ENCODE measurements at regions not wholly inside any gene's neighbourhood (a gene's known extent, or its start where the extent isn't known, plus 50 kb on each side); places are given as distances from the start of the nearest gene placed in this dataset.
A peak's percentile ranks its signal among the peaks of the same experiment; 100 is the strongest.
"Not testable (repeated sequence)": the region's sequence is repeated elsewhere in the genome, so short reads cannot be mapped to it uniquely, and the experiment has no call there.

DNA sequence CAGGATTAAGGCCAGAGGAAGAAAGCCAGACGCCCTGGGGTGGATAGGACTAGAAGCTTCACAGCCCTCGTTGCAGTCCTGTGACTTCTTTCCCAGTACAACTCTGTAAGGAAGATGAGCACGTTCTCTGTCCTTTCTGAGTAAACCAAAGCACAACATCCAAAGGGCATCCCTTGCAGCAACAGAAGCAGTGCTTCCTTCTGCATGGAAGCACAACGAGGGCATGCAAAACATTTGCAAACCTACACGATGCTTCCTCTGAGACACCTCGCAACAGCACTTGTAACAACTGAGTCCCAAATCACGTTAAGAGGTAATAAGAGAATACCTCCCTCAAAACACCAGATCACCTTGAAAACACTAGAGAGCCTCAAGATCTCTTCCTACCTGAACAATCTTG lies 335.7 kb upstream of the RASGEF1B start:
- peak; percentile 7 for DNase-seq

DNA sequence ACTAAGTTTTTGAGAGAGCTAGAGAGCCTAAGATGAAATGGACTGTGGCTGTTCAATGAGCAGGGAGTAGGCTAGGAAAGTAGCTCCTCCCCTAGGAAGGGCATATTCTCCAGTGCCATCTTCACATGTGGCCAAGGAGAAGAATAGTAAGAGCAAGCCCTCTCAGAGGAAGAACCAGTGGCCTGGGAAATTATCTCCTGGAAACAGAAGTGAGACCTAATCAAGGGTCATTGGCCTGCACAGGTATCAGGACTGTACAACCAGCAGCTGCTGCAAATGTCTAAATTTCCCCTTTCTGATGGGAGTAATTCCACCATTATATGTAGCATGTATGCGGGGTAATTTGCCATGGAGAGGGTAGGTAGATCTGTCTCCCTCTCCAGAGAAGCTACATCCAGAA lies 334.8 kb upstream of the RASGEF1B start:
- DNase-seq = peak; percentile 83

DNA sequence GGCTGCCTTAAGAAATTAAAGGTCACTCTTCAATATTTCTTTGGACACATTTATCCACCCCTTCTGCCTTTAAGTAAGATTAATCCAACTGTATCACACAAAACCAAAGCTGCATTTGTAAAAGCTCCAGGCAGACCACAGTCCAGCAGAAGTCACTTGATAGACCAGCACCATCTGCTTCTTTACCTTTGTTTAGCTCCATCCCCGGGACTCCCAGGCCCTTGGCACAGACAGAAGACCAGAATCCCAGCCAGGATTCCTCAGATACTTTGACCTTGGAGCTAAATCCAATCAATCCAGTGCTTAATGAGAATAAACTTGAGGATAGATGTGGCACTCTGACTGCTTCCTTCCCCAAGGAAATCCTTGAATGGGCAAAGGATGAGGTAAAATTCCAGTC lies 333.1 kb upstream of the RASGEF1B start:
- no peak for DNase-seq

GRCh38 chr4:81802285-81802846 lies 330.7 kb upstream of the RASGEF1B start:
- DNase-seq = no peak

DNA sequence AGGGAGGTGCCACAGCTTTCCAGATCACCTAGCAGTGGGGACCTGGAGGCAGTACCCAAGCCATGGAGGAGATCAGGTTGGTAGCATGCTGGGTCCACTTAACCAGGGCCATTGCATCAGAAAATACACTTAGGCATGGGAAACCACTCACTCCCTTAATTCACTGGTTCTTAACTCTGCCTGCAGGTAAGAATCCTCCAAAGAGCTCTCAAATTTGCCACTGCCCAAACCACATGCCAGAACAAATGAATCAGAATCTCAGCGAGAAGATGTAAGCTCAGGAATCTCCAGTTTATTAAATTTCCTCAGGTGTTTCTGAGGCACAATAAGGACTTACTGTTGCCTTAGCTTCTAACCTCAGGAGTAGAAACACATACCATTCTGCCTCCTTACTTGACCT lies 327.7 kb upstream of the RASGEF1B start:
- no peak for DNase-seq

GRCh38 chr4:81796790-81797528 lies 325.3 kb upstream of the RASGEF1B start:
- no peak for DNase-seq

- peak; percentile 60 for DNase-seq
These were observed 320.8 kb upstream of the RASGEF1B start for GRCh38 chr4:81792521-81792920.

GRCh38 chr4:81790477-81790876 lies 318.8 kb upstream of the RASGEF1B start:
- peak; percentile 94 for DNase-seq

GRCh38 chr4:81789741-81790399 lies 318.2 kb upstream of the RASGEF1B start:
- peak; percentile 13 for DNase-seq

- no peak for DNase-seq
These were observed 317.5 kb upstream of the RASGEF1B start for GRCh38 chr4:81789158-81789557.

DNA sequence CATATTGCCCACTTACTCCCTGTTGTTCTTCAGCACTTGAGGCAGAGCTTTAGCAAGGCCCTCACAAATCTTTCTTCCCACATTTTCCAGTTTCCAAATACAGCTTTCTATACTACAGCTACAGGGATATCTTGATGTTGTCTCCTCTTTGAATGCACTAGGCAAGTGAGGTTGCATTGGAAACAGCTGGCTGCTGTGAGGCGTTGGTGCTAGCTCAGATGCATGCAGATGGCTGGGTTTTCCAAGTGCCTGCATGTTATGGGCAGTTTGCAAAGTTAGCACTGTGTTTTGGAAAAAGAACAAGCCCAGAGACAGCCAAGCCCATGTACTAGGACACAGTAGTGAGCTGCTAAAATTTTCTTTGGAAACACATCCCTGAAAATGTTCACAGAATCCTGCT lies 315.1 kb upstream of the RASGEF1B start:
- DNase-seq = peak; percentile 5

DNA sequence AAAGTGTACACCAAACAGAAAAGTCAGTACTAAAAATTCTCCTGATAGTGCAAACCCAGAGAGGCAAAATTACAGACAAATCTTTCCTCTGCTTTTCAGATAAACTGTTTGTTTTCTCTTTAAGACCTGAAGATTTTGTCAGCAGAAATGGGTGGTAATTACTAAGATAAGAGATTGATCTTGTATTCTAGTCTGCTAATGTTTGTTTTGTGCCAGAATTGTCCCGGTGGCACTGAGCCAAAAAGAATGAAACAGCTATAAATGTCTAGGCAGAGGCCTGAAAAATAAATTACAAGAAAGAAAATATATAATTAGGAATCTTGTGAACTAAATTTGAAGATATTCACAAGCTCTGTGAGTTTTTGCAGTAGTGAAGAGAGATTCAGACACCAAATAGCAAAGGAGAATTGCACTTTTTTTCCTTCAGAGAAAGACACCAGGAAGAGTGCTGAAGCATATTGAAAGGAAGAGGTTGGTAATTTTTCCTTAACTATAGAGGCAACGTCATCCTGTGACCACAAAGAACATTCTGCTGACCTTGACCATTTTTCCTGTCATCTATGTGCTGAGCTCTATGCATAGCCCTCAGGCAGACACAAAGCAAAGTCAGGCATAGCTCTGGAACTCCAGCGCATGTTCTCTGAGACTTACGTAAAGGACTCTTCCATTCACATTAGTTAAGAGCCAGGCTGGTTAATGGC lies 314.5 kb upstream of the RASGEF1B start:
- DNase-seq = peak; percentile 74

- no peak for DNase-seq
These were observed 313.6 kb upstream of the RASGEF1B start for GRCh38 chr4:81785338-81785737.

GRCh38 chr4:81783558-81783957 lies 311.9 kb upstream of the RASGEF1B start:
- DNase-seq = no peak

DNA sequence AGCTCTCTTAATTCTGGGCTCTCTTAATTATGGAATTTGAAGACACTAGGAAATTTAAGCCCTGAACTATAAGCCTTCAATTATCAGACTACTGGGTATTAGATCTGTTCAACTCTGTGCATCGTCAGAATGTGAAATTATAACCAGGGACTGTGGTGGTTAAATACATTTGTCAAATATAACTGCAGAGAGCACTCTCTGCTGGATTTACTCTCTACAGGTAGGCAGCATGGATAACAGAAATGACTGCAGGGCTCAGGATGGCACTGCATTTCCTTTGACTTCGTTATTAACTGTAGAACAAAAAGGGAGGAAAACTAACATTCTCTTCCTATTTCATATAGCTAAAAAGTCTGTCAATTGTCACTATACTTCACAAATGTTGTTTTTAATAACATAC lies 310.1 kb upstream of the RASGEF1B start:
- no peak for DNase-seq

GRCh38 chr4:81777718-81778117 lies 306.0 kb upstream of the RASGEF1B start:
- DNase-seq = not testable (repeated sequence)

DNA sequence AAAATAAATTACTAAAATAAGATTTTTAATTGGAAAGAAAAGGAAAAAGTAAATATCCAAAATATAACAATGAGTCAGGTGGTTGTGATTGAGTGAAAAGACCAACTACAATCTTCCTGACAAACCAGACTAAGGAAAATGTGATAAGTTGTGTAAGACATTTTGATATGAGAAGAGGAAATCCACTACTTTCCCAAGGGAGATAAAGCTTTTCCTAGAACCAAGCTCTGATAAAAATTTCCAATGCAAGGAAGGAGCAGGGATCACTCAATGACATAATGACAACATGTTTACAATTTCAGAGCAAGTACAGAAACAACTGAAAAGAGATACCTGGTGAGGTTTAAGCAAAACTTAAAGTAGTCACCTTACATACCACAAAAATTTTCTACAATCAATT lies 305.1 kb upstream of the RASGEF1B start:
- DNase-seq = no peak

GRCh38 chr4:81773557-81773956 lies 301.9 kb upstream of the RASGEF1B start:
- DNase-seq = no peak

- no peak for DNase-seq
These were observed 300.0 kb upstream of the RASGEF1B start for GRCh38 chr4:81771721-81772120.

- no peak for DNase-seq
These were observed 297.5 kb upstream of the RASGEF1B start for GRCh38 chr4:81769244-81769643.

- DNase-seq = peak; percentile 72
These were observed 287.0 kb upstream of the RASGEF1B start for GRCh38 chr4:81758574-81759264.

DNA sequence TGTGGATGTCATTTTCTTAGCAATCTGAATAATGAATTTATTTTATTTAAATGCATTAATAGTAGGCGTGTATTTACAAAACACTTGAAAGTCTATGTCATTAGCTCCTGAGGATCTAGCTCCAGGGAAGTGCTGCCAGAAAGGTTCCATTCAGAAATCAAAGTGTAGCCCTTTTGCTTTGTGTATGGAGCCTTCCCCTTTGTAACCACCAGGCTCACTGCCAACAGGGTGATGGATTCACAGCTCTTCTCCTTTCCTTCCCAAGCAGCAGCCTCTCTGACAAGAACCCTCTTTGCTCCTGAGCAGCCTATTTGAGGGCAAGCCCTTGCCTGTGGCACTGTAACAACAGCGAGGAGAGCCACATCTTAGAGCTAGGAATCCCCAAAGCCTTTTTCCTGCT lies 286.0 kb upstream of the RASGEF1B start:
- peak; percentile 41 for DNase-seq

- peak; percentile 70 for DNase-seq
These were observed 285.3 kb upstream of the RASGEF1B start for GRCh38 chr4:81756973-81757372.

Data from hematopoietic multipotent progenitor cell treated with erythropoietin and hydrocortisone succinate and interleukin-3 and kit ligand, for 6 days (in vitro differentiated cells).